H1 (cell line): ENCODE measurements at regions not wholly inside any gene's neighbourhood (a gene's known extent, or its start where the extent isn't known, plus 50 kb on each side); places are given as distances from the start of the nearest gene placed in this dataset.

Experiments used
- CHD7 ChIP-seq: fragments of 300-600 bp; sonication (generic); IDR thresholded peaks from 2 replicates; pipeline ENCODE4 v1.7.1; 2012; ENCODE audit warnings: low read length, moderate library complexity, mild to moderate bottlenecking, inconsistent platforms; ENCODE audit not compliant: insufficient replicate concordance
- EGR1 ChIP-seq: IDR thresholded peaks from 2 replicates; pipeline ENCODE4 v1.6.1; 2011; ENCODE audit warnings: low read depth, low read length, borderline replicate concordance
- KDM4A ChIP-seq: IDR thresholded peaks from one replicate; pipeline ENCODE4 v1.7.1; 2012; ENCODE audit warnings: low read depth, mild to moderate bottlenecking, moderate library complexity, low read length, inconsistent platforms; ENCODE audit not compliant: severe bottlenecking
- MAFK ChIP-seq: IDR thresholded peaks from 2 replicates; pipeline ENCODE4 v1.6.1; 2012; ENCODE audit warnings: low read depth, mild to moderate bottlenecking, improper control_type of control experiment, low read length
- NRF1 ChIP-seq: IDR thresholded peaks from 2 replicates; pipeline ENCODE4 v1.6.1; 2011; ENCODE audit warnings: mild to moderate bottlenecking, low read depth, low read length, improper control_type of control experiment
- RFX5 ChIP-seq: IDR thresholded peaks from 2 replicates; pipeline ENCODE4 v1.6.1; 2011; ENCODE audit warnings: low read depth, low read length, improper control_type of control experiment, borderline replicate concordance
- RNF2 ChIP-seq: fragments of 200-900, 300-1000 bp; sonication (generic); IDR thresholded peaks from 2 replicates; pipeline ENCODE4 v1.7.1; 2016; ENCODE audit warnings: borderline replicate concordance, low read depth, mild to moderate bottlenecking, antibody characterized with exemption, low read length; ENCODE audit not compliant: poor library complexity, severe bottlenecking; ENCODE audit errors: missing control alignments
- SIX5 ChIP-seq: IDR thresholded peaks from 2 replicates; pipeline ENCODE4 v1.6.1; 2011; ENCODE audit warnings: mild to moderate bottlenecking, low read depth, low read length
- SRF ChIP-seq: IDR thresholded peaks from 2 replicates; pipeline ENCODE4 v1.6.1; 2011; ENCODE audit warnings: mild to moderate bottlenecking, low read depth, low read length, moderate library complexity

DNA sequence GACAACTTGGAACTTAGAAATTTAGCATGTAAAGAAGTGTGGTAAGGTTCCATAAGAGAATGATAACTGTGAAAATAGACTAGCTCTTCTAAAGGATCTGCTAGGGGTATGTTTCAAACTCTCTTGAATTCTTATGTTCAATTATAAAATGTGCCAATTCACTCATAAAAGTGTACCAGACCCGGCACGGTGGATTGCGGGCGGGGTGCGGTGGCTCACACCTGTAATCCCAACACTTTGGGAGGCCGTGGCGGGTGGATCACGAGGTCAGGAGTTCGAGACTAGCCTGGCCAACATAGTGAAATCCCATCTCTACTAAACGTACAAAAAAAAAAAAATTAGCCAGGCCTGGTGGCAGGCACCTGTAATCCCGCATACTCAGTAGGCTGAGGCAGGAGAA is 105.4 kb upstream of the CAV2 start (continued):
- no peak for TF ChIP-seq CHD7
- no peak for TF ChIP-seq NRF1
- no peak for TF ChIP-seq KDM4A
- TF ChIP-seq SRF, result no peak
- TF ChIP-seq RFX5, result no peak
- no peak for TF ChIP-seq SIX5
- no peak for TF ChIP-seq RNF2
- no peak for TF ChIP-seq MAFK
- TF ChIP-seq EGR1, result no peak
